D721Med (cell line): ENCODE measurements at regions not wholly inside any gene's neighbourhood (a gene's known extent, or its start where the extent isn't known, plus 50 kb on each side); places are given as distances from the start of the nearest gene placed in this dataset.

ENCODE experiments used
- DNase-seq: peaks from one replicate; pipeline ENCODE4 v3.0.0; 2011; ENCODE audit warnings: low spot score; ENCODE audit not compliant: insufficient read length
- FAIRE-seq: peaks from 2 replicates; lab custom pipeline; 2011; peaks lifted over from hg19 to GRCh38; lab: Jason Lieb, UNC
- TF ChIP-seq, protein P1 (sequence below): IDR thresholded peaks from 2 replicates; pipeline ENCODE4 v1.5.1; 2012; ENCODE audit warnings: mild to moderate bottlenecking, control low read depth; ENCODE audit not compliant: insufficient read depth; ENCODE audit errors: missing control alignments

DNA sequence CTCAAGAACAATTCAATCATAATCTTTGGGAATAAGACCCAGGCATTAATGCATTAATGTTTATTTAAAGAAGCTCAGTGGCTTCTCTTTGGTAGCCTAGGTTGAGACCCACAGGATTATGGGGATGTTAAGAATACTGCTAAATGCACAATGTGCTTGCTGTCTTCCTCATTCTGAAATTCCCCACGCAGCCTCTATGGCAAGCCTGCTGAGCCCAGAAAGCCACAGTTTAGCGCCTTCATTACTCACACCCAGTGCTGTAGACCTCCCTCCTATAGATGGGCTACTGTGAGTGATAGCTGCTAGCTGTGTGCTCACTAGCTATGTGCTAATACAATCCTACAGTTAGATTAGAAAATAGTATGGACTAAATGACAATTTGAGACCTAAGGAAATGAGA is 90.6 kb downstream of the TNFSF13B start:
- no peak for FAIRE-seq
- TF ChIP-seq, protein P1, sequence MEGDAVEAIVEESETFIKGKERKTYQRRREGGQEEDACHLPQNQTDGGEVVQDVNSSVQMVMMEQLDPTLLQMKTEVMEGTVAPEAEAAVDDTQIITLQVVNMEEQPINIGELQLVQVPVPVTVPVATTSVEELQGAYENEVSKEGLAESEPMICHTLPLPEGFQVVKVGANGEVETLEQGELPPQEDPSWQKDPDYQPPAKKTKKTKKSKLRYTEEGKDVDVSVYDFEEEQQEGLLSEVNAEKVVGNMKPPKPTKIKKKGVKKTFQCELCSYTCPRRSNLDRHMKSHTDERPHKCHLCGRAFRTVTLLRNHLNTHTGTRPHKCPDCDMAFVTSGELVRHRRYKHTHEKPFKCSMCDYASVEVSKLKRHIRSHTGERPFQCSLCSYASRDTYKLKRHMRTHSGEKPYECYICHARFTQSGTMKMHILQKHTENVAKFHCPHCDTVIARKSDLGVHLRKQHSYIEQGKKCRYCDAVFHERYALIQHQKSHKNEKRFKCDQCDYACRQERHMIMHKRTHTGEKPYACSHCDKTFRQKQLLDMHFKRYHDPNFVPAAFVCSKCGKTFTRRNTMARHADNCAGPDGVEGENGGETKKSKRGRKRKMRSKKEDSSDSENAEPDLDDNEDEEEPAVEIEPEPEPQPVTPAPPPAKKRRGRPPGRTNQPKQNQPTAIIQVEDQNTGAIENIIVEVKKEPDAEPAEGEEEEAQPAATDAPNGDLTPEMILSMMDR = no peak
- DNase-seq = no peak

DNA sequence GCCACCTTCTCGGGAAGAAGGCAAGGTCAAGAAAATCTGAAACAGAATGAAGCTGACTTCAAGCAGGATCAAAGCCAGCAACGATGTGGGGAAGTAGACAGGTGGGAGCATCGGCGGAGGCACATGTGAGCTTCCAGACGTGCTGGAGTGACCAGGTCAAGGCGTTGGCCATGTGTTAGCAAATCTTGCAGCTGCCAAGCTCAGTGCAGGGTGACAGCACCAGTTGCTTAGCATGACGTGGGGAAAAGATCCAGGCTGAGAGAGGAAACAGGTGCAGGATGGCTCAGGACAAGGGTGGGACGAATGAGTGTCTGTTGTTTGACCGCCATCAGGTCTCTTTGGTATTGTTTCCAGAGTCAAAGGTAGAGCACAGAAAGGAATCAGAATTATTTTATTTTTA is 92.3 kb downstream of the TNFSF13B start:
- no peak for FAIRE-seq
- TF ChIP-seq, protein P1 = no peak

DNA sequence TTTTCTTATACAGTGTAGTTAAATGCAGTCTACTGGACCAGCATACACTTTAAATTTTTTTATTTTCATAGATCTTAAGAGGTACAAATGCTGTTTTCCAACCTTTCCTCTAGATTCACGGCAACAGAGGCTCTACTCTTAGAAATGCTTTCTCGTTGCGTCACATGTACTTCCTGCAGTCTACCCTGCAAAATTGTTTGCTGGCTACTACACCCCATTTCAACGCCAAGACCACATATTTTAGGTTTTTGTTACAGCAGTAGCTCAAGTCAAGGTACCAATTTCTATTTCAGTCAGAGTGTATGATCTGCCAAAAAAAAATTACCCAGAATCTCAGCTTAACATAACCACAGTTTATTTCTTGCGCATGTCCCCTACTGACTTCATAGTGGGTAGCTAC is 94.1 kb downstream of the TNFSF13B start:
- DNase-seq (no peak), FAIRE-seq (no peak)
- TF ChIP-seq, protein P1 = no peak

More for the DNA sequence above, 92.3 kb downstream of the TNFSF13B start:
- no peak for DNase-seq

DNA sequence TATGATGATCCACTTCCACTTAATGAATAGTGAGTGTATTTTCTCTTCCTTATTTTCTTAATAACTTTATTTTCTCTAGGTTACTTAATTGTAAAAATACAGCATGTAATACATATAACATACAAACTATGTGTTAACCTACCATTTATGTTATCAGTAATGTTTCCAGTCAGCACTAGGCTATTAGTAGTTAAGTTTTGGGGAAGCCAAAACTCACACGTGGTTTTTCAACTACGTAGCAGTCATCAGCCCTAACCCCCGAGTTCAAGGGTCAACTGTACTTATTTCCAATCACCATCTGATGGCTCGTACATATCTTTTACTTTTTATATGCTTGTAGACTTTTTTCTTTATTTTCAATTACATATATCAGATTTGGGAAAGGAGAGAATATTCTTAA is 95.7 kb downstream of the TNFSF13B start:
- no peak for FAIRE-seq
- TF ChIP-seq, protein P1 = no peak
- DNase-seq = no peak

DNA sequence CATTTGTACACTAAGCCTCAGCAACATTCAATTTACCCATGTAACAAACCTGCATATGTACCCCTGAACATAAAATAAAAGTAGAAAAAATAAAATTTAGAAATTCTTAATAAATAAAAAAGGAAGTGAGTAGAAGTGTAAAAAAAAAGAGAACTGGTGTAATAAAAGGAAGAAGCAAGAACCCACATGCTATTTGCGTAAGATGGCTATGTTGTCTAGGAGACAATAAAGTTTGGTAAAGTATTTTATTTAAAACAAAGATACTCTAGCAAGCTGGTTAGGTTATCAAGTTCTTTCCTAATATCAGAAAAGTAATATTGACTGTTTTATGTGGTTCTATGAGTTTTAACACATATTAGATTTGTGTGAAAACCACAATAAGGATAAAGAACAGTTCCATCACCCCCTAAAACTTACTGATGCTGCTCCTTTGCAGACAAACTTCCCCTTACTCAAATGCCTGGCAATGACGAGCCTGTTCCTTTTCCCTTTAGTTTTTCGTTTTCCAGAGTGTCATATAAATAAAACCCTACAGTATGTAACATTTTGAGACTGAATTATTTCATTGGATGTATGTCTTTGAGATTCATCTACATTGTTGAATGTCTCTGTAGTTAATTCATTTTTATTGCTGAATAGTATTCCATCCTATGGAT is 98.9 kb downstream of the TNFSF13B start:
- FAIRE-seq (no peak), DNase-seq (no peak)
- TF ChIP-seq, protein P1 = no peak

DNA sequence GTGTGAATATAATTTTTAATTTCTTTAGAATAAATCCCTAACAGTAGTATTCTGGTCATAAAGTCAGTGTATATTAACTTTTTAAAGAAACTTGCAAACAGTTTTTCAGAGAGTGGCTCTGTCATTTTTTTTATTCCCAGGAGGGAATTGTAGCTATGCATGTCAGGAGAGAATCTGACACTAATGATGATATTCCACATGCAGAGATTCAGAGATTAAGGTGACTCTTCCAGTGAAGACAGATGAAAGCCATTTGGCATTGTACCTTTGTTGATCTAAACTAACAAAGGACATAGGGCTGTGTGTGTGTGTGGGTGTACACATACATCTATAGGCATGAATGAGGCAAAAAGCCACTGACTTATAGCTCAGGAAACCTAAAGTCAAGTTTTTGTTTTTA is 99.9 kb downstream of the TNFSF13B start:
- no peak for DNase-seq
- TF ChIP-seq, protein P1 = no peak
- no peak for FAIRE-seq

DNA sequence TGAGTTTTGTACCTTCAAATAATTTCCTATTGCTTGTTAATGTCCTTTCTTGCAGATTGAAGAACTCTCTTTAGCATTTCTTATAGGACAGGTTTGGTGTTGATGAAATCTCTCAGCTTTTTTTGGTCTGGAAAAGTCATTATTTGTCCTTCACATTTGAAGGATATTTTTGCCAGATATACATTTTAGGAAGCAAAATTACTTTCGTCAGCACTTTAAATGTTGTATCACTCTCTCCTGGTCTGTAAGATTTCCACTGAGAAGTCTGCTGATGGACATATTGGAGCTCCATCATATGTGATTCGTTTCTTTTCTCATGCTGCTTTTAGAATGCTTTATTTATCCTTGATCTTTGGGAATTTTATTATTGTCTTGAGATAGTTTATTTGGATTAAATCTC is 105.5 kb downstream of the TNFSF13B start:
- no peak for FAIRE-seq

More for the DNA sequence above, 105.5 kb downstream of the TNFSF13B start:
- no peak for DNase-seq
- TF ChIP-seq, protein P1 = no peak
